ENCODE measurements at regions not wholly inside any gene's neighbourhood (a gene's known extent, or its start where the extent isn't known, plus 50 kb on each side); places are given as distances from the start of the nearest gene placed in this dataset.

DNA sequence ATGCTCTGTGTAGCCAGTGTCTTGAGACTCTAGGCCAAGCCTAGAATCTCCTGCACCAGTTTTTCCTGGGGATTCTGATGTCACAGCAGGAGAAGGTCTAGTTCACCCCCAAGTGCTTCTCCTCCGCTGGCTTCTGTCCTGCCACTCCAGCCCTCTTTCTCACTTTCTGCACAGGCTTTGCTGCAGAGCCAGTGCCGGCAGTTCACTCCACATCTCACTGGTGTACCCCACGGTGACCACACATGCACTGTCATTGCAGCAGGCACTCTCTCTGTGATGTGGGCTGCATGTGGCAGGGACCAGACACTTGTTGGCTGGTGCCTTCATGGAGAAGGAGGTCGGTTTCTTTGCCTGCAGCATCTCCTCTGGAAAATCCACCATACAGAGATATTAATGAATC is 643.8 kb upstream of the GALNTL6 start:
- Mint-ChIP-seq H3K27ac (no peak overlapping the region), H3K4me1 (no peaks in the 10 kb centered on the region), H3K4me3 (no peak overlapping the region), H3K36me3 (ENCODE audit: low read depth) (peaks cover 3% of the 10 kb centered on the region; the same call in 1 of the 3 replicates), H3K9me3 (peaks cover 3% of the 10 kb centered on the region; the same call in 2 of the 3 replicates), H3K27me3 (ENCODE audit: insufficient read depth, low read depth, poor library complexity) (peaks cover 4% of the 10 kb centered on the region)
- H3K27me3 ChIP-seq (ENCODE audit: insufficient read depth): no peaks in the 10 kb centered on the region
- ATAC-seq: no peak
- TF ChIP-seq ZNF331 (CRISPR knock-in tag; IDR thresholded peaks at IDR 0.05; ENCODE audit: low read depth): no peak
- TF ChIP-seq POLR2AphosphoS5 (IDR thresholded peaks at IDR 0.05; ENCODE audit: low read depth): no peak
- TF ChIP-seq, protein P1, sequence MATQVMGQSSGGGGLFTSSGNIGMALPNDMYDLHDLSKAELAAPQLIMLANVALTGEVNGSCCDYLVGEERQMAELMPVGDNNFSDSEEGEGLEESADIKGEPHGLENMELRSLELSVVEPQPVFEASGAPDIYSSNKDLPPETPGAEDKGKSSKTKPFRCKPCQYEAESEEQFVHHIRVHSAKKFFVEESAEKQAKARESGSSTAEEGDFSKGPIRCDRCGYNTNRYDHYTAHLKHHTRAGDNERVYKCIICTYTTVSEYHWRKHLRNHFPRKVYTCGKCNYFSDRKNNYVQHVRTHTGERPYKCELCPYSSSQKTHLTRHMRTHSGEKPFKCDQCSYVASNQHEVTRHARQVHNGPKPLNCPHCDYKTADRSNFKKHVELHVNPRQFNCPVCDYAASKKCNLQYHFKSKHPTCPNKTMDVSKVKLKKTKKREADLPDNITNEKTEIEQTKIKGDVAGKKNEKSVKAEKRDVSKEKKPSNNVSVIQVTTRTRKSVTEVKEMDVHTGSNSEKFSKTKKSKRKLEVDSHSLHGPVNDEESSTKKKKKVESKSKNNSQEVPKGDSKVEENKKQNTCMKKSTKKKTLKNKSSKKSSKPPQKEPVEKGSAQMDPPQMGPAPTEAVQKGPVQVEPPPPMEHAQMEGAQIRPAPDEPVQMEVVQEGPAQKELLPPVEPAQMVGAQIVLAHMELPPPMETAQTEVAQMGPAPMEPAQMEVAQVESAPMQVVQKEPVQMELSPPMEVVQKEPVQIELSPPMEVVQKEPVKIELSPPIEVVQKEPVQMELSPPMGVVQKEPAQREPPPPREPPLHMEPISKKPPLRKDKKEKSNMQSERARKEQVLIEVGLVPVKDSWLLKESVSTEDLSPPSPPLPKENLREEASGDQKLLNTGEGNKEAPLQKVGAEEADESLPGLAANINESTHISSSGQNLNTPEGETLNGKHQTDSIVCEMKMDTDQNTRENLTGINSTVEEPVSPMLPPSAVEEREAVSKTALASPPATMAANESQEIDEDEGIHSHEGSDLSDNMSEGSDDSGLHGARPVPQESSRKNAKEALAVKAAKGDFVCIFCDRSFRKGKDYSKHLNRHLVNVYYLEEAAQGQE (IDR thresholded peaks at IDR 0.05; ENCODE audit: unreplicated experiment): no peak
- TF ChIP-seq STAT1 (IDR thresholded peaks at IDR 0.05; ENCODE audit: unreplicated experiment): no peak
- TF ChIP-seq CREB1 (CRISPR knock-in tag; IDR thresholded peaks at IDR 0.05; ENCODE audit: low read depth): no peak
- no peak for TF ChIP-seq ZNF462 (CRISPR knock-in tag; IDR thresholded peaks at IDR 0.05)
- TF ChIP-seq EZH2 (IDR thresholded peaks at IDR 0.05; ENCODE audit: low read depth, unreplicated experiment): no peak
- no peak for TF ChIP-seq NANOG (IDR thresholded peaks at IDR 0.05; ENCODE audit: borderline replicate concordance)
- TF ChIP-seq JUNB (IDR thresholded peaks at IDR 0.05; ENCODE audit: unreplicated experiment): no peak
- no peak for TF ChIP-seq EZH2phosphoT487 (IDR thresholded peaks at IDR 0.05; ENCODE audit: unreplicated experiment)
- TF ChIP-seq ETS1 (IDR thresholded peaks at IDR 0.05): no peak
- no peak for TF ChIP-seq CTCF (conservative IDR thresholded peaks at IDR 0.05; ENCODE audit: low read depth in 2 of 2)
- no peak for TF ChIP-seq ZNF114 (CRISPR knock-in tag; IDR thresholded peaks at IDR 0.05)
- no peak overlapping the region for H3K4me2 ChIP-seq
- H3K9me2 ChIP-seq (ENCODE audit: insufficient read depth): no peaks in the 10 kb centered on the region
- DNase-seq (ENCODE audit: low spot score): no peak
- H2AFZ ChIP-seq: no peak overlapping the region
- no peaks in the 10 kb centered on the region for H4K20me1 ChIP-seq (replicated peaks; ENCODE audit: insufficient read depth)
- H3K36me3 ChIP-seq (ENCODE audit: insufficient read depth): no peaks in the 10 kb centered on the region
- no peaks in the 10 kb centered on the region for H3K79me2 ChIP-seq (replicated peaks; ENCODE audit: insufficient read depth)
- no peak overlapping the region for H3K27ac ChIP-seq (ENCODE audit: low read depth)
- H3K4me3 ChIP-seq: no peak overlapping the region
- no peaks in the 10 kb centered on the region for H3F3A ChIP-seq (replicated peaks; ENCODE audit: low read depth)
- no peaks in the 10 kb centered on the region for H3K4me1 ChIP-seq (ENCODE audit: insufficient read depth)

All from GM23338 (cell line).